Neural progenitor cell (in vitro differentiated cells): ENCODE measurements at regions not wholly inside any gene's neighbourhood (a gene's known extent, or its start where the extent isn't known, plus 50 kb on each side); places are given as distances from the start of the nearest gene placed in this dataset.

ENCODE experiments used
- DNase-seq: peaks from one replicate; pipeline ENCODE4 v3.0.0-alpha.2; 2016; ENCODE audit warnings: low spot score
- H2AFZ ChIP-seq: fragments of 200-600 bp; sonication (generic); replicated peaks from 2 replicates; pipeline ENCODE4 v1.6.1; 2016; ENCODE audit warnings: antibody characterized with exemption
- H3F3A ChIP-seq: fragments of 200-600 bp; sonication (generic); 2 replicates; pipeline ENCODE4 v1.6.1; 2016; ENCODE audit warnings: antibody characterized with exemption, low read depth
- H3K27ac ChIP-seq: fragments of 200-600 bp; sonication (generic); 2 replicates; pipeline ENCODE4 v1.5.1; 2016; ENCODE audit warnings: mild to moderate bottlenecking
- H3K27me3 ChIP-seq: fragments of 200-600 bp; sonication (generic); 2 replicates; pipeline ENCODE4 v1.6.1; 2016; ENCODE audit warnings: mild to moderate bottlenecking, moderate library complexity
- H3K36me3 ChIP-seq: fragments of 200-600 bp; sonication (generic); 2 replicates; pipeline ENCODE4 v1.5.1; 2016
- H3K4me1 ChIP-seq: fragments of 200-600 bp; sonication (generic); 2 replicates; pipeline ENCODE4 v1.6.1; 2016; ENCODE audit warnings: mixed run types
- H3K4me2 ChIP-seq: fragments of 200-600 bp; sonication (generic); 2 replicates; pipeline ENCODE4 v1.6.1; 2016
- H3K4me3 ChIP-seq: fragments of 200-600 bp; sonication (generic); 2 replicates; pipeline ENCODE4 v1.5.1; 2016
- H3K79me2 ChIP-seq: fragments of 200-600 bp; sonication (generic); 2 replicates; pipeline ENCODE4 v1.6.1; 2016; ENCODE audit warnings: low read depth
- H3K9ac ChIP-seq: fragments of 200-600 bp; sonication (generic); 2 replicates; pipeline ENCODE4 v1.6.1; 2016
- H3K9me3 ChIP-seq: fragments of 200-600 bp; sonication (generic); 2 replicates; pipeline ENCODE4 v1.5.1; 2016; ENCODE audit warnings: low read depth
- H4K20me1 ChIP-seq: fragments of 200-600 bp; sonication (generic); 2 replicates; pipeline ENCODE4 v1.6.1; 2016; ENCODE audit warnings: low read depth
- H3K27ac Mint-ChIP-seq: 3 replicates; pipeline ENCODE4 v1.8.0; 2021; ENCODE audit warnings: mixed read lengths
- H3K27me3 Mint-ChIP-seq: 2 replicates; pipeline ENCODE4 v1.8.0; 2022; ENCODE audit warnings: low read depth, mild to moderate bottlenecking, inconsistent platforms, moderate library complexity, mixed read lengths; ENCODE audit not compliant: insufficient read depth
- H3K36me3 Mint-ChIP-seq: 3 replicates; pipeline ENCODE4 v1.8.0; 2021; ENCODE audit warnings: mixed read lengths
- H3K4me1 Mint-ChIP-seq: 3 replicates; pipeline ENCODE4 v1.8.0; 2021; ENCODE audit warnings: mixed read lengths
- H3K4me3 Mint-ChIP-seq: 3 replicates; pipeline ENCODE4 v1.8.0; 2021; ENCODE audit warnings: mild to moderate bottlenecking, moderate library complexity, mixed read lengths
- H3K9me3 Mint-ChIP-seq: 3 replicates; pipeline ENCODE4 v1.8.0; 2020; ENCODE audit warnings: mixed read lengths
- CTCF ChIP-seq: fragments of 200-600 bp; sonication (generic); IDR thresholded peaks from 2 replicates; pipeline ENCODE4 v1.5.1; 2017; ENCODE audit warnings: antibody characterized with exemption, mild to moderate bottlenecking
- EZH2 ChIP-seq: fragments of 200-600 bp; sonication (generic); IDR thresholded peaks from 2 replicates; pipeline ENCODE4 v1.6.1; 2017; ENCODE audit warnings: antibody characterized with exemption, mild to moderate bottlenecking, moderate library complexity
- EZH2phosphoT487 ChIP-seq: fragments of 200-600 bp; sonication (generic); IDR thresholded peaks from 2 replicates; pipeline ENCODE4 v1.6.1; 2017; ENCODE audit warnings: antibody characterized with exemption

- no peaks in the 10 kb centered on the region for H3K36me3 ChIP-seq
- Mint-ChIP-seq H3K27me3 (no peaks in the 10 kb centered on the region), H3K4me1 (no peaks in the 10 kb centered on the region), H3K9me3 (no peaks in the 10 kb centered on the region), H3K27ac (no peak overlapping the region), H3K4me3 (no peak overlapping the region), H3K36me3 (no peaks in the 10 kb centered on the region)
- H2AFZ ChIP-seq = no peak overlapping the region
- H4K20me1 ChIP-seq = no peaks in the 10 kb centered on the region
- no peak overlapping the region for H3K27ac ChIP-seq
- H3K4me3 ChIP-seq = no peak overlapping the region
- H3K9me3 ChIP-seq = no peaks in the 10 kb centered on the region
- no peaks in the 10 kb centered on the region for H3K4me1 ChIP-seq
- no peak overlapping the region for H3K4me2 ChIP-seq
- H3K27me3 ChIP-seq = no peaks in the 10 kb centered on the region
- H3K79me2 ChIP-seq = no peaks in the 10 kb centered on the region
- no peak for TF ChIP-seq EZH2phosphoT487
- H3K9ac ChIP-seq = no peak overlapping the region
- H3F3A ChIP-seq = no peaks in the 10 kb centered on the region
- no peak for DNase-seq
Measured at GRCh38 chr5:23033864-23034263, 180.7 kb upstream of the CDH12 start.

- no peaks in the 10 kb centered on the region for H4K20me1 ChIP-seq
- H3K27me3 ChIP-seq = no peaks in the 10 kb centered on the region
- H3F3A ChIP-seq = no peaks in the 10 kb centered on the region
- no peak for DNase-seq
- H3K27ac ChIP-seq = no peak overlapping the region
- H3K4me1 ChIP-seq = no peaks in the 10 kb centered on the region
- Mint-ChIP-seq H3K4me1 (peaks cover 3% of the 10 kb centered on the region), H3K9me3 (no peaks in the 10 kb centered on the region), H3K36me3 (no peaks in the 10 kb centered on the region), H3K27ac (no peak overlapping the region), H3K4me3 (no peak overlapping the region), H3K27me3 (no peaks in the 10 kb centered on the region)
- TF ChIP-seq EZH2phosphoT487 (no peak), EZH2 (no peak), CTCF (no peak)
- H3K9ac ChIP-seq = no peak overlapping the region
- no peaks in the 10 kb centered on the region for H3K9me3 ChIP-seq
- no peaks in the 10 kb centered on the region for H3K79me2 ChIP-seq
- H3K4me2 ChIP-seq = no peak overlapping the region
- H3K4me3 ChIP-seq = no peak overlapping the region
- no peak overlapping the region for H2AFZ ChIP-seq
- no peaks in the 10 kb centered on the region for H3K36me3 ChIP-seq
Measured at GRCh38 chr5:23029290-23029689, 176.1 kb upstream of the CDH12 start.

GRCh38 chr5:23028445-23029021 lies 175.4 kb upstream of the CDH12 start:
- Histone ChIP-seq H3F3A (no peaks in the 10 kb centered on the region), H3K36me3 (no peaks in the 10 kb centered on the region), H3K9ac (no peak overlapping the region), H3K4me1 (no peaks in the 10 kb centered on the region), H3K4me3 (no peak overlapping the region), H3K79me2 (no peaks in the 10 kb centered on the region), H4K20me1 (no peaks in the 10 kb centered on the region), H3K27ac (no peak overlapping the region), H3K9me3 (no peaks in the 10 kb centered on the region), H3K27me3 (no peaks in the 10 kb centered on the region), H2AFZ (no peak overlapping the region), H3K4me2 (no peak overlapping the region)
- H3K36me3 Mint-ChIP-seq = no peaks in the 10 kb centered on the region
- H3K9me3 Mint-ChIP-seq = no peaks in the 10 kb centered on the region
- H3K27me3 Mint-ChIP-seq = no peaks in the 10 kb centered on the region
- no peak for TF ChIP-seq CTCF
- TF ChIP-seq EZH2phosphoT487 = no peak
- TF ChIP-seq EZH2 = no peak
- peaks cover 3% of the 10 kb centered on the region for H3K4me1 Mint-ChIP-seq
- no peak for DNase-seq
- no peak overlapping the region for H3K27ac Mint-ChIP-seq
- H3K4me3 Mint-ChIP-seq = no peak overlapping the region

- no peak overlapping the region for H3K4me3 Mint-ChIP-seq
- Histone ChIP-seq H3K9ac (no peak overlapping the region), H3K9me3 (no peaks in the 10 kb centered on the region), H3K4me3 (no peak overlapping the region), H3F3A (no peaks in the 10 kb centered on the region), H3K27ac (no peak overlapping the region), H3K27me3 (no peaks in the 10 kb centered on the region), H3K4me2 (no peak overlapping the region), H3K4me1 (no peaks in the 10 kb centered on the region), H2AFZ (no peak overlapping the region), H3K79me2 (no peaks in the 10 kb centered on the region), H3K36me3 (no peaks in the 10 kb centered on the region), H4K20me1 (no peaks in the 10 kb centered on the region)
- H3K27me3 Mint-ChIP-seq = no peaks in the 10 kb centered on the region
- no peak for TF ChIP-seq EZH2
- no peak for TF ChIP-seq EZH2phosphoT487
- no peak for TF ChIP-seq CTCF
- DNase-seq = no peak
- peaks cover 3% of the 10 kb centered on the region for H3K4me1 Mint-ChIP-seq
- no peaks in the 10 kb centered on the region for H3K9me3 Mint-ChIP-seq
- no peak overlapping the region for H3K27ac Mint-ChIP-seq
- no peaks in the 10 kb centered on the region for H3K36me3 Mint-ChIP-seq
Measured at GRCh38 chr5:23027830-23028229, 174.7 kb upstream of the CDH12 start.
